Astrocyte (in vitro differentiated cells and primary cell): ENCODE measurements at regions not wholly inside any gene's neighbourhood (a gene's known extent, or its start where the extent isn't known, plus 50 kb on each side); places are given as distances from the start of the nearest gene placed in this dataset.

Source experiments
- CTCF ChIP-seq: IDR thresholded peaks from 2 replicates; pipeline ENCODE4 v1.5.1; 2011; ENCODE audit warnings: low read depth, mild to moderate bottlenecking, inconsistent platforms, low read length, moderate library complexity; ENCODE audit not compliant: insufficient read depth
- EZH2 ChIP-seq: IDR thresholded peaks from 2 replicates; pipeline ENCODE4 v1.6.1; 2012; ENCODE audit warnings: mild to moderate bottlenecking, low read length, inconsistent platforms; ENCODE audit not compliant: insufficient read depth

- no peak for TF ChIP-seq CTCF
- TF ChIP-seq EZH2: no peak
Measured at GRCh38 chr21:43360441-43361126, 66.3 kb downstream of the SIK1 start.
